ENCODE measurements at regions not wholly inside any gene's neighbourhood (a gene's known extent, or its start where the extent isn't known, plus 50 kb on each side); places are given as distances from the start of the nearest gene placed in this dataset.
A peak's percentile ranks its signal among the peaks of the same experiment; 100 is the strongest.
"Not testable (repeated sequence)": the region's sequence is repeated elsewhere in the genome, so short reads cannot be mapped to it uniquely, and the experiment has no call there.

DNA sequence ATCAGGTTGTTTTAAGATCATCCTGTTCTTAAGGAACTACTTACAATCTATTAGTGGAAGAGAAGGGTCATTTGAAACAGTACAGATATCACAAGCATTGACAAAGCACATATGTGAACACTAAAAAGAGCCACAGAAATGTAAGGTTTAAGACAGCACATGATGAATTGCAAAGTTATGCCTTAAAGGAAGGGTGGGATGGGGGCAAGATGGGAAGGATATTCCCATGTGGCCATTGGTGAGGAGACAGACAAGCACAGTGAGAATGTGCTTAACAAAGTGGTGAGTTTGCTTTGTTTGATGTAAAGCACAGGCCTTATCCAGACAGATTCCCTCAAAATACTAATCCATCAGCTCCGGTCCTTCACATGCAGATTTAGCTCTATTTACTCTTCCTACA lies 151.6 kb upstream of the IVNS1ABP start:
- ATAC-seq (no peak), DNase-seq (no peak)

DNA sequence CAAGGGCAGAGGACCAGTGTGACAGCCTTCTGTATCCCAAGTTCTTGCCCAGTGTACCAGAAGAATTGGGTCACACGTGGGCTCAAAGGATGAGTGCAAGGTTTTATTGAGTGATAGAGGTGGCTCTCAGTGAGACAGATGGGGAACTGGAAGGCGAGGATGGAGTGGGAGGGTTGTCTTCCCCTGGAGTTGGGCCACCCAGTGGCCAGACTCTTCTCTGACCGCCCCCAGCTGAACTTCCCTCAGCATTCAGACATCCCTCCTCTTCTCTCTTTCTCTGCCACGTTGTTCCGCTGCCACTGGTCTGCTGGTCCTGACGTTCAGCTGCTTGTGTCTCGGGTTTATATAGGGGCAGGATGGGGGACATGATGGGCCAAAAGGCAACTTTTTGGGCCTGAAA lies 150.1 kb upstream of the IVNS1ABP start:
- ATAC-seq, result no peak
- no peak for DNase-seq

DNA sequence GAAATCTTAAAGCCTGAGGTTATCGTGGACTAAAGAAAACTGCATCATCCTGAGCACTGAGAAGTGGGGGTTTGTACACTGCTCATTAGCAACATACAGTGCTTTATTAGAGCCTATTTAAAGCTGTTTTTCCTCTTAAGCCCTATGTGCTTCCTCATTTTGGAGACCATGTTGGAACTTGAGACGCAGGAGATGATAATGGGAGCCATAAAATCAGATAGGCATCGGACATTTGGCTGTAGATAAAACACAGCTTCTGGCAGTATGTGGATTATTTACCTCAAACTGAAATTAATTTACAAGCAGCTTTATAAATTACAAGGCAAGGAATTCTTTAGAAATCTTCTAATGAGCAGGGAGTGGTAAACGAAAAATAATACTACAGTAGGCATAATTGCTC lies 147.7 kb upstream of the IVNS1ABP start:
- ATAC-seq, result no peak
- DNase-seq, result no peak

DNA sequence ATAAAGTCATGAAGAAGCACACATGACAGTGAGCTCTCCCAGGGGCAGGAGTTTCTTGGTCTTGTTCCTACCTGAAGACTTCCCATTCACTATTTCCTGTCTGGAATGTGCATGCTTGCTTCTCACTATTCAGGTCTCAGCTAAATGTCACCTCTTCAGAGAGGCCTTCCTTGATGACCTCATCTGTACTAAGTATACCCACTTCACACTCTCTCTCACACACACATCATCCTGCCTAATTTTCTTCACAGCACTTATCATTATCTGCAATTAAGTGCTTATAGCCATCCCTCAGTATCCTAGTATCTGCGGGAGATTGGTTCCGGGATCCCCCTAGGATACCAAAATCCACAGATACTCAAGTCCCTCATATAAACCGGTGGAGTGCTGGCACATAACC lies 146.4 kb upstream of the IVNS1ABP start:
- ATAC-seq, result no peak

DNA sequence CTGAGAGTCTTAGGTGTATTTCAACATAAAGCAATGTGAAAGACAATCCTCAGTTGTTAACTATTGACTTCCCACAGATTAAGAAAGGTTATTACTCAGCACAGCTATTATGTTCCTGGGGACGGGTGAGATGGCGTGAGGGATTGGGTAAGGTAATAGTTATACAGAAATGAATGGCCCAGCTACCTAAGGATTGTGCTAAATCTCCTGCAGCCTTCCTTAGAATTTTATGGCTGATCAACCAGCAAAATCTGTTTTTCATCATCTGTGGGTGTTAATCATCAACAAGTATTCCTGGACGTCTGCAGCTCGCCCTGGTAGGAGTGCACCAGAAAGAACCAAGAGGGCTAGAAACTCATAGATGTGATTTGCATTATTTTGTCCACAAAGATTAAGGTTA lies 146.0 kb upstream of the IVNS1ABP start:
- DNase-seq, result no peak
- no peak for ATAC-seq

More for the DNA sequence above, 146.4 kb upstream of the IVNS1ABP start:
- no peak for DNase-seq

DNA sequence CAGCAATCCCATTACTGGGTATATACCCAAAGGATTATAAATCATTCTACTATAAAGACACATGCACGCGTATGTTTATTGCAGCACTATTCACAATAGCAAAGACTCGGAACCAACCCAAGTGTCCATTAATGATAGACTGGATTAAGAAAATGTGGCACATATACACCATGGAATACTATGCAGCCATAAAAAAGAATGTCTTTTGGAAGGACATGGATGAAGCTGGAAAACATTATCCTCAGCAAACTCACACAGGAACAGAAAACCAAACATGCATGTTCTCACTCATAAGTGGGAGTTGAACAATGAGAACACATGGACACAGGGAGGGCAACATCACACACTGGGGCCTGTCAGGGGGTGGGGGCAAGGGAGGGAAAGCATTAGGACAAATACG lies 143.7 kb upstream of the IVNS1ABP start:
- not testable (repeated sequence) for ATAC-seq, DNase-seq

DNA sequence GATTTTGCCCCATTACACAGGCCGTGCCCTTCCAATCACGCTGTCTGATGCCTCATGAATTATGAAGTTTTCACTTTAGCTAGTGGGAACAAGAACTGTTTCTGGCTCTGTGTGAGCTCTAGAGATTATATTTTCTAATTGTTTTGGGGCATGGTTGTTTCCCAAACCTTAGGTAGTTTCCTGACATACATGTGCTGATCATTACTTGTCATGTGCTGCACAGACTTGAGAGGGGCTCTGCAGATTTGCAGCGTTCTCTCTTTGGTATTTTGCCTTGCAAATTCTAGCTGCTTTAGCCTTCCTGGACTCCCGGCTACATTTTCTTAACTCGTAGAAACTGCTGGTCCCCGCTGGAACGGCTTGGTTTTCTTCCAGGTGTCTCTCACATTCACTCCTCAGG lies 142.1 kb upstream of the IVNS1ABP start:
- no peak for DNase-seq
- ATAC-seq, result no peak

DNA sequence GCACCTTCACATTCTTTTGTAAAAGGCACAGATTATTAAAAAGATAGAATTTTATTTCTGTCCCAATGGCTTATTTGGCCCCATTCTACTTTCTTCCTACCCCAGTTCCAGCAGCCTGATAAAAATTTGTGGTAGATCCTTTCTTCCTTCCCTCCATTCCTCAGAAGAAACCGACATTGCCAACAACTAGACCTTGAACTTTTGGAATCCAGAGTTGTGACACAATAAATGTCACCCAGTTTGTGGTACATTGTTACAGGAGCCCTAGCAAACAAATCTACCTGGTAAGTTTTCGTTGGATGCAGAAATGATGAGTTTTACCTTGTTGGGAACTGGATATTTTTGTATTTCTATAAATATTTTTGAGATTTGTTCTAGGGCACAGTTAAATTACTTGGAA lies 141.6 kb upstream of the IVNS1ABP start:
- no peak for ATAC-seq

DNA sequence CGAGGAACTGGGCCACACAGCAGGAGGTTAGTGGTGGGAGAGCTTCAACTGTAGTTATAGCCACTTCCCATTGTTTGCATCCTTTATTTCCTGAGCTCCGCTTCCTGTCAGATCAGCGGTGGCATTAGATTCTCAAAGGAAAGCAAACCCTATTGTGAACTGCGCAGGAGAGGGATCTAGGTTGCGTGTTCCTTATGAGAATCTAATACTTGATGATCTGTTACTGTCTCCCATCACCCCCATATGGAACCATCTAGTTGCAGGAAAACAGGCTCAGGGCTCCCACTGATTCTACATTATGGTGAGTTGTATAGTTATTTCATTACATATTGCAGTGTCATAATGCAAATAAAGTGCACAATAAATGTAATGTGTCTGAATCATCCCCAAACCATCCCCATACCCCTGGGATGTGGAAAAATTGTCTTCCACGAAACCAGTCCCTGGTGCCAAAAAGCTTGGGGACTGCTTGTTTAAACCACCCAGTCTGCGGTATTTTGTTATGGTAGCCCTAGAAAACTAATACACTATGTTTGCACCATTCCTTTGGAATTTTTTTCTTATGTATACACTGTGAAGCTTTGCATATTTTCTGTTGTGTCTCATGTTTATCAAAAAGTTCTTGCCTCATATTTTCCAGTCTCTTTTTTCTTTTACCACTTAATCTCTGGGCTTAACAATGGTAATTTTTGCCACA lies 136.6 kb upstream of the IVNS1ABP start:
- ATAC-seq (no peak), DNase-seq (no peak)

More for the DNA sequence above, 141.6 kb upstream of the IVNS1ABP start:
- DNase-seq, result no peak

DNA sequence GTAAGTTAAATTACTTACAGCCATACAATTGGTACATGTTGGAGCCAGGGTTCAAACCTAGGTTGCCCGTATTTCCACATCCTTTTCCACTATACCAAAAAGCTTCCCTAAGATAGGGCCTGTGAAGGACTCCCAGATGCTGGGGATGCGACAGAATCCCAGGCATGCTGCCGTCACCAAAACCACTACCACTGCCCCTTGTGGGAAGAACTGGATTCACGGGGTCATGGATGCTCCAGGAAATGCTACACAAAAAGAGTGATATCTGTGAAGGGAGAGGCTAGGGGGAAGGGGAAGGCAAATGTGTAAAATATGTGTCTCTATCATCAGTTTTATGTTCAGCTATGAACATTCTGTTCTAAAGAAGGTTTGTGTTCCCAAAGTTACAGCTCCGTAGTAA lies 133.9 kb upstream of the IVNS1ABP start:
- ATAC-seq (no peak), DNase-seq (no peak)

DNA sequence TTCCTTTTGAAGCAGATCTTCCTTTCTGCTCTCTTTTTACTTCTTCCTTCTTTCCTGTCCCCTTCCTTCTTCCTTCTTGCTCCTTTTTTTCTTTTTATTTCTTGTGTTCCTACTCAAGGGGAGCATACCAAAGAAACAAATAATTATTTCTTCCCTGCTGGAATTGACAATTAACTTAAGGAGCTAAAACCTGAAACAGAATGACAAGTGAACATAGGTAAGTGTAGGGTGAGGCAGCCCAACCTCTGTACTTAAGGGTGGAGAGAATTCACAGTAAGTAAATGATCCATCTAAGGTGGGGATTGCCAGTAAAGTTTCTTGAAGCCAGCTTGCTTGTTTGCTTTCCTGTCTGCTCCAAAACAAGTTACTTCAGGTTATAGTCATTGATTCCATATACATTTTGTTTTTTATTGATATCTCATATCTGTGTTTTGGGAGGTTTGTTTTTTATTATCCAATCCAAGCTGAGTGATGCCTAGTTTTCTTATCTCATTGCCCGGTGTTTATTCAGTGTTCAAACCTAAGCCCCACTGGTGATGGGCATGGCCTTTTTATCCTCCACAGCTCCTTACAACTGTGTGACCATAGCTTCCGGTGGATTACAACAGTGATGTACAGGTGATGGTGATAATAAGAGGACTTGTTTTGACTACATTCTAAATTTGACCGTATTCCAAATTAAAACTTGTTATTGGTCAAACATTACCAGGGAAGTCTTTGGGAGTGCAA lies 133.2 kb upstream of the IVNS1ABP start:
- DNase-seq, result no peak
- no peak for ATAC-seq

DNA sequence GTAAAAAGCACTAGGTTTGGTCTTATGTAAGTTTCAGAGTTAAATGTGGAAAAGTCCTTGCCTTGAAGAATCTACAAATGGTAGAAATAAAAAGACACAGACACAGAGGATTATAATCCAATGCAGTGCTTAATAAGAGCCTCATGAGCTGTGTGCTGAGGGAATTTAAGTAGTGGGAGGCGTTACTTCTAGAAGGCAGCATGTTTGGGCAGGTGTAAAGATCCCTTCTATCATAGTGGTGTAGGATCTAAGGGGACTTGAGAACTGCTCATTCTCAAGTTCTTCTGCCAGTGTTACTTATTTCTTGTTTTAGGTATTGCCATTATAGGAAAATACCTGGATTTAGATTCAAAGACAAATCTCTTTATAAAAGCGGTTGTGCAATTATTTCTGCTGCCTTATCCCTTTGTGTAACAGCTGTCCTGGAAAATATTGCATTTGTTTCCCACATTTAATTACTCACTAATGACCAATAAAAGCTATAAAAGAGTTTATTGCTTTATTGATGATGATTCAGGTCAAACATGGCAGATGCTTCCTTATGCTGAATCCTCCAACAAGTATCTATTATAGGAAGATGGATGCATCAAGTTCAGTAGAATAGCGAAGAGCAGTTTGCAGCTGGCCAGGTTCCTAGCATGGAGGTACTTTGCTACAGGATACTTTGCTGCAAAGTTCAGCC lies 132.5 kb upstream of the IVNS1ABP start:
- ATAC-seq (no peak), DNase-seq (no peak)

DNA sequence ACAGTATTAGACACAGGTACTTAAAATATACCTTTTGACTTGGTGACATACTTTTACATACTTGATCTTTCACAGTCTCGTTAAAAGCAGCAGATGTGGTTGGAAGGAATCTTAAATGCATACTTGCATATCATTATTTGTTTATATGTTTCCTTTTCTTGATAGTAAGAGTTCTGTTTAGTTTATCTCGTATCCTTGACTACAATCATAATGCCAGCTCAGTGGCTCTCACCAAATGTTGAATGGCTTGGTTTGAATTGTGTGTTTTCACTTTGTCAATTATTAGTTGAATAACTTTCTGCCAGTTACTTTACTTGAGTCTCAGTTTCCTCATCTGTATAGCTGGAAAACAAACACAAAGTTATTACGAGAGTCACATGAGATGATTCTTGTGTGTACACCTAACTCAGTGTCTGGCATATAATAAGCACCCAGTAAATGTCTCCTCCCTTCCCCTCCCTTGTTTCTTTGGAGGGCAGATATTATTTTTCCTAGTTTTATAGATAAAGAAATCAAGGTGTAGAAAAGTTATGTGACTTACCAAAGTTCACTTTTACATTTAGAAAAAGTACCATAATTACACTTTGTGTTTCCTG lies 131.6 kb upstream of the IVNS1ABP start:
- no peak for ATAC-seq
- no peak for DNase-seq

DNA sequence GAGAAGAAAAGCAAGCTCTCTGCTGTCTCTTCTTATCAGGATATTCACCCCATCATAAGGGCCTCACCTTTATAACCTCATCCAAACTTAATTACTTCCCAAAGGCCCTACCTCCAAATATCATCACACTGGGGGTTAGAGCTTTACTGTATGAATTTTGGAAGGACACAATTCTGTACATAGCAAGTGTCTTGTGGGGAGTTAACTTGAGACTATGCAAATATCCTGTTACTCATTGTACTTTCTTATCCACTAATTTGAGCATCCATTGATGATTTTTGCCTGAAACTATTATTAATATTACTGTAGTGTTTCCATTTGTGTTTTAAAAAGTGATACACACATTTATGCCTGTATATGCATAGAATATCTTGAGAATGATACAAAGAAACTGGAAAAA lies 129.1 kb upstream of the IVNS1ABP start:
- DNase-seq (no peak), ATAC-seq (no peak)

DNA sequence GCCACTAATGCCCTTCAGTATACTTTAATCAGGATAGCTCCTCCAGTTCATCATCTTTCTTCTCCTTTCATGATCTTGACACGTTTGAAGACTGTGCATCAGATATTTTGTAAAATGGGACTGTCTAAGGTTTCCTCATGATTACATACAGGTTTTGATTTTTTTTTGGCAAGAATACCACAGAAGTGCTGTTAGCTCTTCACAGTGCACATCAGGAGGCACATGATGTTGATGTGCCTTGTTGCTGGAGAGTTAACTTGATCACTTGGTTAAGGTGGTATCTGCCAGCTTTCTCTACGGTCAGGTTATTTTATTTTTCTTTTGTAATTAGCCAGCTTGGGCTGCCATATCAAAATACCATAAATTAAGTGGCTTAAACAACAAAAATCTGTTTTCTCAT lies 128.6 kb upstream of the IVNS1ABP start:
- no peak for ATAC-seq

DNA sequence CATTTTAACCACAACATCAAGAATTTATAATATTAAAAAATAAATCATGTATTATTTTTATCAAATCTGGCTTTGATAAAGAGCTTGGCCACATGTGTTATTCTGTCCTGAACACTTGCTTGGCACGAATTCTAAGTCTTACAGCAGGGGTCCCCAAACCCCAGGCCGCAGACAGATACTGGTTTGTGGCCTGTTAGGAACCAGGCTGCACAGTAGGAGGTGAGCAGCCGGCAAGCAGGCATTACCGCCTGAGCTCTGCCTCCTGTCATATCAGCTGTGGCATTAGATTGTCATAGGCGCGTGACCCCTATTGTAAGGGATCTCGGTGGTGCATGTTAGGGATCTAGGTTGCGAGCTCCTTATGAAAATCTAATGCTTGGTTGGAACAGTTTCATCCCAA lies 127.6 kb upstream of the IVNS1ABP start:
- DNase-seq (no peak), ATAC-seq (no peak)

More for the DNA sequence above, 128.6 kb upstream of the IVNS1ABP start:
- DNase-seq, result no peak

DNA sequence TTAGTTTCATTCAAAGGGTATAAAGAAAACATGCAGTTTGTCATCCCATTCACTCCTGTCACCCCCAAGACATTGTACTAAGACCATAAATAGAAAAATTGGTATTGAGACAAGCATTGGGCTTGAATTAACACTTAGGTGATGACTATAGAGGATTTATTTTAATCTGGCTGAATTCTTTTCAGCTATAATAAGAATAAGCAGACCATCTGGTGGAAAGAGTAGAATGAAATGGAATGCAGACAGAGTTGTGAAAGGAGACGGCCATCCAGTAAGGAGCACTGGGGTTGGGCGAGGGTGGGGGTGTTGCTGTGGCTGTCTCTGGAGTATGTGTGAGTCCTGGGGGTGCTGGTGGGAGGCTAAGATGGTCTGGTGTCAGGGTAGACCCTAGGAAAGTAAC lies 125.0 kb upstream of the IVNS1ABP start:
- DNase-seq, result no peak
- ATAC-seq, result no peak

DNA sequence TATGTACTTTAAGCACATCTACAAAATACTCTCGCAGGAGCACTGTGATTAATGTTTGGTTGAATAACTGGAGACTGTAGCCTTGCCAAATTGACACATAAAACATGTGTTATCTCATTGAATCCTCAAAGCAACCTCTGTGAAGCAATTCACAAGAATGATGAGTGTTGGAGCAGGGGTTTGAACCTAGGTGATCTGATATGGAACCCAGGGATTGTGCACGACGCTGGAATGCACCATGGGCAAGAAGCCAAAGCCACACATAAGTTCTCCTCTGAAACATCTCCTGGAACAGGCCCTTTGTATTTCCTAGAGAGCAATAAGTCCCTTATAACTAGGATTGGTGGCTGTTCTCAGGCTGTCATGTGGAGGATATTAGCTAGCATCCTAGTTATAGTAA lies 124.6 kb upstream of the IVNS1ABP start:
- no peak for ATAC-seq
- no peak for DNase-seq

DNA sequence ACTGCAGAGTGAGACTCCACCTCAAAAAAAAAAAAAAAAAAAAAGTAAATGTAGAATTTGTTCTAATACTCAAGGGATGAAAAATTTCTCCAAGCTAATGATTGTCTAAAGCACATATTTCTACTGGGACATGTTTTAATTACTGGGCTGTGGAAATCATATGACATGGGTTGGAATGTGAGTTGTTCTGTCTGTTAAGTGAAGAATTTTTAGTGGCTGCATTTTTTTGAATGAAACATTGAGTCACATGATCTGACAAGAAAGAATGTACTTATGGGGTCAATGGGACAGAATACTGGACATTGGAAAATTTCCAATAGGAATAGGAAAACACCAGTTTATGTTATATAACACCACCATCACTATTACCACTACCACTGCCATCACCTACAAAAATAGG lies 123.8 kb upstream of the IVNS1ABP start:
- ATAC-seq (no peak), DNase-seq (no peak)

DNA sequence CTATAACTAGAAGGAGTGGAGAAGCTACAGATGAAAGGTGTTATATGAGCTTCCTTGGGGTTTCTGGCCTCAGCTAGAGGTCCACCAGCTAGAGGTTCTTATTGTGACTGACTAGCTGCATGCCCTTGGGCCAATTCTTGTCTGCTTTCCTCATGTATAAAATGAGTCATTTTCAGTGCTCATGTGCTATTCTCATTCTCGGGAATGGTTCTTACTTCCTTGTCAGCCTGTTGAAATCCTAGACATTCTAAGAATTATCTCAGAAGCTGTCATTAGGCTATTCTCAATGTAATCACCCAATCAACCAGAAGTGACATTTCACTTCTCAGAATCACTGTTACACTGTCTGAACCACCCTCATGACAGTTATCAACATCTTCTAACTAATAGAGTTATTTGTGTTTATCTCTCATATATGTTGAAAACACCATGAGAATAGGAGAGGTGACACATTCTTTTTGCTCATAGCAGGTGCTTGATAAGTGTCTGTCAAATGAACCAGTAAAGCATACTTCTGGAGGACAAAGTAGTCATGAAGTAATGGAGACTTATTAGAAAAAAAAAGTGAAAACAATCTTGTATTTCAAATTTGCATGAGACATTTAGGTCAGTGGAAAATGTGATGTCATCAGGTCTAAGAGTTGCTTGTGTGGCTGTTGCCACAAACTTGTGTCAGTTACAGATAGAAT lies 122.8 kb upstream of the IVNS1ABP start:
- peak; percentile 21 for DNase-seq

DNA sequence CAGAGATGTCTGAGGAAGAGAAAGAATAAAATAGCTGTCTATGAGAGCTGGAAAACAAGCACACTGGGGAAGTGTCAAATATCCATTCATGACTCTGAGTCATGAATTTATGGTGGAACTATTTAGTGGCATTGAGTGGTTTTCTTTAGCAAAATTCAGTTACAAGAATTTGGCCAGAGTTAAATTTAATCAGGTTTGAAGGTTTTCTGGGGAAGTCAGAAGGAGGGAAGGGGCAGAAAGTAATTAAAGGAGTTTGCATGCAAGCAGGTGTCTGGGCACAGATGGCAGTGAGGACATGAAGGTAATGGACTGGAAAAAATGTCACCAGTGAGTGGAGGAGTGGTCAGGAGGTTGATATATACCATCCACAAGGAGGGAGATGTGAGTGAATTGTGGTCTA lies 121.9 kb upstream of the IVNS1ABP start:
- ATAC-seq, result no peak
- no peak for DNase-seq

More for the DNA sequence above, 122.8 kb upstream of the IVNS1ABP start:
- ATAC-seq, result peak; percentile 87

DNA sequence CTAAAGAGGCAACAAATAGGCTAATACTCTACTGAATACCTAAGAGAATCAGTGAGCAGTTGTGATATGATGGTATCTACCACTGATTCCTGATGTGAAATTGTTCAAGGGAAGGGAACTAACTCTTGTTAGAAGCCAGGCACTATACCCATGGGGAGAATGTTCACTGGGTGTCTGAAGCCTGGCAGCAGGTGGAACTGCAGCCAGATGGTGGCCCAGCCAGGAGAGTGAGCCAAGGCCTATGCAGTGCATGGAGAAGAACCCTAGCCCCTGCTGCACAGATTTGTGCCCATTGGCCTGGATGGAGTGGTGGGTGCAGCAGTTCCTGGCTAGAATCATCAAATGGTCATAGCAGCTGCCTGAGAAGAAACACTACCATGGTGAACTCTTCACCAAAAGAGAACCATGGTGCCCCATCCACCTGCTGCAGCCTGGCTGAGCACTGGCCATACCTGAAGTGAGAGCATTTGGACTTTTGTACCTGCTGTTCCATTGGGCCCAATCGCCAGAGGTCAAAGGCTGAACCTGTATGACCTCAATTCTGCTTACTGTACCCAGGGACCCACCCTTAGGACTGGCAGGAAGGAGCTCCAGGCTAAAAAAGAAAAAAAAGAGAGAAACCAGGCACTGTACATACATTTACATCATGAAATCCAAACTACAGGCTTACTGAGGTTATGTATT lies 118.8 kb upstream of the IVNS1ABP start:
- ATAC-seq (no peak), DNase-seq (no peak)

Data from stimulated activated naive CD8-positive, alpha-beta T cell treated with anti-CD3 and anti-CD28 coated beads, Interleukin-15, Interleukin-2, amounts not matched to agents 100 U/mL and 50 U/mL, for 24 hours (primary cell).